ENCODE measurements at regions not wholly inside any gene's neighbourhood (a gene's known extent, or its start where the extent isn't known, plus 50 kb on each side); places are given as distances from the start of the nearest gene placed in this dataset.
A peak's percentile ranks its signal among the peaks of the same experiment; 100 is the strongest.

GRCh38 chr19:32012206-32012605 is 333.2 kb upstream of the ZNF507 start (continued):
- no peak for TF ChIP-seq REST (IDR thresholded peaks at IDR 0.05)

- Histone ChIP-seq H3K27me3 (ENCODE audit: control insufficient read depth in 4 of 4, insufficient read depth in 4 of 4, low read length in 3 of 4) (peaks cover 0 to 9% (median 2%) of the 10 kb centered on the region in 4 donors), H3K9ac (ENCODE audit: low read depth in 1 of 2, low read length in 2 of 2) (no peak overlapping the region), H3K4me3 (ENCODE audit: low read depth in 1 of 3, low read length in 3 of 3) (no peak overlapping the region), H3K4me1 (ENCODE audit: control insufficient read depth in 4 of 4, insufficient read depth in 4 of 4, low read length in 3 of 4) (no peaks in the 10 kb centered on the region), H3K36me3 (ENCODE audit: control insufficient read depth in 4 of 4, insufficient read depth in 3 of 4, low read depth in 1 of 4, low read length in 3 of 4) (no peaks in the 10 kb centered on the region), H3K27ac (ENCODE audit: low read depth in 1 of 2, low read length in 2 of 2) (no peak overlapping the region), H3K9me3 (ENCODE audit: control insufficient read depth in 4 of 4, low read length in 3 of 4) (peaks cover 0 to 2% (median 0%) of the 10 kb centered on the region in 4 donors)
- TF ChIP-seq EGR1 (IDR thresholded peaks at IDR 0.05; ENCODE audit: low read depth in 2 of 2) = no peak
- no peak for TF ChIP-seq MAX (IDR thresholded peaks at IDR 0.05)
- TF ChIP-seq GABPA (IDR thresholded peaks at IDR 0.05 in 1 of 2, conservative IDR thresholded peaks at IDR 0.05 in 1 of 2) = no peak
- no peak for TF ChIP-seq FOXA2 (IDR thresholded peaks at IDR 0.05)
- no peak for TF ChIP-seq HNF4G (IDR thresholded peaks at IDR 0.05)
- no peak for TF ChIP-seq RXRA (IDR thresholded peaks at IDR 0.05)
- no peak for TF ChIP-seq FOXA1 (IDR thresholded peaks at IDR 0.05)
- WGBS = 62% methylated on average over 6 of the region's 6 CpGs
- DNase-seq (ENCODE audit: low spot score) = peak; percentile 12
These were observed 332.4 kb upstream of the ZNF507 start for GRCh38 chr19:32012886-32013631.

GRCh38 chr19:32017176-32017953 is 328.0 kb upstream of the ZNF507 start:
- no peak overlapping the region for H3K27ac ChIP-seq (ENCODE audit: low read depth in 1 of 2, low read length in 2 of 2)
- TF ChIP-seq NR2F2 (IDR thresholded peaks at IDR 0.05) (no peak), HNF4A (conservative IDR thresholded peaks at IDR 0.05) (no peak), RAD21 (IDR thresholded peaks at IDR 0.05) (no peak), YY1 (IDR thresholded peaks at IDR 0.05) (no peak), GABPA (IDR thresholded peaks at IDR 0.05 in 1 of 2, conservative IDR thresholded peaks at IDR 0.05 in 1 of 2) (no peak), CTCF (IDR thresholded peaks at IDR 0.05; ENCODE audit: low read depth, low read length, missing input control) (no peak), EGR1 (IDR thresholded peaks at IDR 0.05; ENCODE audit: low read depth in 2 of 2) (no peak), ZBTB33 (IDR thresholded peaks at IDR 0.05) (no peak), JUND (IDR thresholded peaks at IDR 0.05) (no peak)
- DNase-seq (ENCODE audit: low spot score) = no peak

More at GRCh38 chr19:32017176-32017953, 328.0 kb upstream of the ZNF507 start:
- Histone ChIP-seq H3K36me3 (ENCODE audit: control insufficient read depth in 4 of 4, insufficient read depth in 3 of 4, low read depth in 1 of 4, low read length in 3 of 4) (no peaks in the 10 kb centered on the region), H3K9ac (ENCODE audit: low read depth in 1 of 2, low read length in 2 of 2) (no peak overlapping the region), H3K4me3 (ENCODE audit: low read depth in 1 of 3, low read length in 3 of 3) (no peak overlapping the region), H3K27me3 (ENCODE audit: control insufficient read depth in 4 of 4, insufficient read depth in 4 of 4, low read length in 3 of 4) (peaks cover 0 to 9% (median 2%) of the 10 kb centered on the region in 4 donors), H3K4me1 (ENCODE audit: control insufficient read depth in 4 of 4, insufficient read depth in 4 of 4, low read length in 3 of 4) (no peaks in the 10 kb centered on the region), H3K9me3 (ENCODE audit: control insufficient read depth in 4 of 4, low read length in 3 of 4) (peaks cover 0 to 2% (median 0%) of the 10 kb centered on the region in 4 donors)
- WGBS = 61% methylated on average over 9 of the region's 9 CpGs
